GM19452 (cell line): ENCODE measurements at regions not wholly inside any gene's neighbourhood (a gene's known extent, or its start where the extent isn't known, plus 50 kb on each side); places are given as distances from the start of the nearest gene placed in this dataset.
"Not testable (repeated sequence)": the region's sequence is repeated elsewhere in the genome, so short reads cannot be mapped to it uniquely, and the experiment has no call there.

Source experiments
- ATAC-seq: cut with Tn5 transposase; IDR thresholded peaks from one replicate; pipeline ENCODE4 v1.9.1; 2021; ENCODE audit not compliant: unreplicated experiment

DNA sequence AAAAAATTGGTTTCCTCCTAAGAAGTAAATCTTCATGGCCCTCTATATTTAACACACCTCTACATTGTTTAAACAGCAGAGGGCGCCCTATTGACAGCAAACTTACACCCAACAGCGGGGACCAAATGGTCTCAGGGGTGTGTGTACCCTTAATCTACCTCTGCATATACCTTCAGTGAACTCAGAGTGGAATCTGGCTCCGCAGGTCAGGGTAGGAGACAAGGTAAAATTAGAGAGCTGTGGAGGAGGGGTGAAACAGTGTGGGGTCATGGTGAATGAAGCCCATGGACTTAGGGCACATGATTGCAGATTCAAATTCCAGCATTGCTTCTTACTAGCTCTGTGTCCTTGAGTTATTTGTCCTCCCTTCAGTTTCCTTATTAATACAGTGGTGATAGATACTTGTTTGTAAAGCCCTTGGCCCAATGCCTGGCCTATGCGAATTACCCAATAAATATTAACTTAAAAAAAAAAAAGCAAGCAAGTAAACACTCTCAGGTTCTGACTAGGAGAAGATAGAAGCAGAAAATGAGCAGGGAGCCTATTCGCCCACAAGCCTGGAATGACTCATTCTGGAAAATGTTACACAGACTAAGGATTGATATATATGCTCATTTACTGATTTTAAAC lies 122.9 kb downstream of the CAVIN4 start:
- no peak for ATAC-seq

DNA sequence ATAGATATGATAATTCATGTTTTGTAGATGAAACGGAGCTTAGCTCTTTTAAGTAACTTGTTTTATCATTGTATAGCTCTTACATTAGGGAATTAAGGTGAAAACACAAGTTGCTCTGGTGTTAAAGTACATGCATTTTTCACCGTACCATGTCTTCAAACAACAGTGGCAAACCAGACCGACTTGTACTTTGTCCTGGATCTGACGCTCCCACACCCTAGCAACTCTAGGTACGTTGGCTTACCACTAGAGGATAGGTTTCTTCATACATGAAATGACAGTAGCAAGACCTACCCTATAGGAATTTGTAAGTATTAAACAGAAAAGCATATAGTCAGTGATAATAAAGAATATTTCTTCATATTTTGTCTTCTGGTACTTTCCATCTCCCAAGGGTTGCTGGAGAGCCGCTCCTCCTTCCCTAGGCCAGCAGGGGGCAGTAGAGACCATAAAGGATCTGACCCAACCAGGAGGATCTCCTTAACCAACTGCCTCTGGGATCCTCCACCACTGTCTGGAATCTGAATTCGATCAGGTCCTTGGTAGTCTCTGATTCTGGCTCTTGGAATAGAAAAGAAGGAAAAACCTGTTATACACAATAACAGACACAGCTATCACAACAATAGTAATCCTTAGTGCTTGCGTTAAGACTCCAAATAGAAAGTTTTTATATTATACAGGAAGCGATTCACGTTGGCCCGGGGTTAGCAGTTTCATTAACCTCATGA lies 136.7 kb downstream of the CAVIN4 start:
- ATAC-seq: peak; percentile 89

DNA sequence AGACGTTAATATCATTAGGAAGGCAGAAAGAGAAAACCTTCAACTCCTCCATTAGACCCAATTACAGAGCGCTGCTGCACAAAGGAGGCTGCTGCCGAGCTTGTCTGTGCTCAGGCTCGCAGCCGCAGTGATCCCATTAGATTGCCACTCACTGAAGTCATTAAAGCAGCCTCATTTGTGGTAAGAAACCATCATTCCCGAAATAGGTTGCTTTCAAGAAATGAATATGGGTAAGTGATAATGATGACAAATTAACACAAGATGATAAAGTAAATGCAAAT lies 137.2 kb downstream of the CAVIN4 start:
- no peak for ATAC-seq

DNA sequence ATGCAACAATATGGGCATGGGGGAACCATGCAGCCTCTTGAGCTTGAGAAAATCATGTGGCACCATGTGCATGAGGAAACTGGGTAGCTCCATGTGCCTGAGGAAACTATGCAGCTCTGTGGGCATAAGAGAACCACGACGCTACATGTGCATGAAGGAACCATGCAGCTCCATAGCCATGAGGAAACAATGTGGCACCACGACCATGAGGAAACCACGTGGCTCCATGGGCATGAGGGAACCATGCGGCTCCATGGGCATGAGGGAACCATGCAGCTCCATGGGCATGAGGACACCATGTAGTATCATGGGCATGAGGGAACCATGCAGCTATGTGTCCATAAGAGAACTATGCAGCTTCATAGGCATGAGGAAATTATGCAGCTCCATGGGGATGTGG lies 140.8 kb downstream of the CAVIN4 start:
- ATAC-seq: no peak

DNA sequence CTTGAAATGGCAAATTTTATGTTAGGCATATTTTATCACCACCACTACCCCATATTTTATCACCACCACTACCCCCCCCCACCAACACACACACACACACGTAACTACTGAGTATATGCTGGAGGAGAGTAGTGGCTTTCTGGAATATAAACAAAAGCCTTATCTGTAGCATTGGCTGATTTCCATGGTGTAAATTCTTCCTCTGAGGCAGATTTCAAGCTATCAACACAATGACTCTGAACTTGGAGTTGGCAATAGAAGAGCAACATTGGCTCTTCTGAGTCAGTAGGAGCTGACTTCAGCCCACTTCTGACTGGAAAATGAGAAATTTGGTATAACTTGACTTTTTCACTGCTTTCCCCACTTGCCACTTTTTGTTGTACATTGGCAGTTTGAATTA lies 143.0 kb downstream of the CAVIN4 start:
- no peak for ATAC-seq

DNA sequence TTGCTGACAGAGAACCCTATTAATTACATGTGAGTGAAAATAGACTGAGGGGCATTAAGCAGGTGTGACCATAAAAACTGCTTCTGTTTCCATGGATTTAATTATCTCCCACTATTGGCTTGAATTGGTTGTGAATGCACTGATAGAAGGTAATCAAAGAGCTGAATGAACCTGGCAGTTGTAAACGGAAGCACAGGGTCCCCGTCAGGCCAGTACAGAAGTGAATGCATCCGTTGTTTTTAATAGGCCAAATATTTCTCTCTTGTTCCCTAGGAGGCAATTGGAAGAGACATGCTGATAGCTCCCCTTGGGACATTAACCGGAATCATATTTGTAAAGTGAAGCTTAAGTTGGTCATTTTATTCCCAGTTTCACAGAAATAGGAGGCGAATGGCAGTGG lies 147.0 kb downstream of the CAVIN4 start:
- ATAC-seq: no peak

DNA sequence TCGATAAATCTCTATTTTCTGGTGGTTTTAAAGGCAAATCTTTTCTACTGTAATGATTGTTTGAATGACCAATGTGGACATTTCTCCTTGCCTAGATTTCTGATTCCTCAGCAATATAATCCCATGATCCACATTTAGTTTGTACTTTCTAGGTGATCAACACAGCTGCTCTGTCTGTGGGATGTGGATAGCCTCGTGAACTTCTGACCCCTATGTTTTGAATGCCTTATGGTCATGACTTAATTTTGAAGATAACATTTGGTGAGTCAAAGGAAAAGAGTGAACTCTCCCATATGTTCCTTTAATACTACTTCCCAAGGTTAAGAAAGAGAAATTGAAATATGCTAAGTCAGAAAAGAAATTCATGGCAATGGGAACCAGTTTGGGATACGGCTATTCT lies 147.5 kb downstream of the CAVIN4 start:
- no peak for ATAC-seq

DNA sequence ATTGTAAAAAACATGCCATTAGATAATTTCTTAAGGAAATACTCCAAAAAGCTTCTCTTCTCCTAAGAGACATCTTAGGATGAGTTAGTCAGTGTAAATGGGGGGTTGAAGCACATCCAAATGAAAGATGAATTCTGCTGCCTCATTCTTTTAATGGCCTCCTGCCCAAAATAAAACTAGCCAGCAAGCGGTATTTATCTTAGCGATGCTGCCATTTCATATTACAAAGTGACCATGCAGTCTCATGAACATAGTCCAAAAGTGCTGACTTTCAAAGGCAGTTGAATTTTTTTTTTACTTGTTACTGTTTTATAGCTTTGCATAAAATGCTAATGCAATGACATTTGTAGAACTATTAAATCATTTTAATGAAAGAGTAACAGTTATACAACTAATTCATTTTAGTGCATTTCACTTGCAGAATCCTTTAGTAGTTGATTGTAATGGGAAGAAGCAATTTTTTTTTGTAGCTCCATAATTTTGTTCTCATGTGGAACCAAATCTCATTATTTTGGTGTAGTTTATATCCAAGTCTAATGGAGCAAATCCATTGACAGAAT lies 151.5 kb downstream of the CAVIN4 start:
- no peak for ATAC-seq

DNA sequence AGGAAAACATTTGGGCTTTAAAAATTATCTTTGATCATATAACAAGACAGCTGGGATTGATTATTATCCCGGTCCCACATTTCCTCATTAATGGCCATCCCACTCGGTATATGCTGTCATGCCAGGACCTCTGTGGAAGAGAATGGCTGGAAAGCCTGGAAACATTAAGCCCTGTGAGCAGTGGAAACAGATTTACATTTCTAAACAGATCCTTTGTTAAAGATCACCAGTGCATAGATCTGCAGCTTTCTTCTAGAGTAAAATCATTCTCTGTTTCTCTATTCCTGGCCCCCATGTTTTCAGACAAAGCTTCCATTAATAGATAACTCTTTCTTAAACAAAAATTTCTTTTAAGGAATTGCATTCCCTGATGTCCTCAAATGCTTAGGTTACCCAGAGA lies 152.2 kb downstream of the CAVIN4 start:
- ATAC-seq: no peak

DNA sequence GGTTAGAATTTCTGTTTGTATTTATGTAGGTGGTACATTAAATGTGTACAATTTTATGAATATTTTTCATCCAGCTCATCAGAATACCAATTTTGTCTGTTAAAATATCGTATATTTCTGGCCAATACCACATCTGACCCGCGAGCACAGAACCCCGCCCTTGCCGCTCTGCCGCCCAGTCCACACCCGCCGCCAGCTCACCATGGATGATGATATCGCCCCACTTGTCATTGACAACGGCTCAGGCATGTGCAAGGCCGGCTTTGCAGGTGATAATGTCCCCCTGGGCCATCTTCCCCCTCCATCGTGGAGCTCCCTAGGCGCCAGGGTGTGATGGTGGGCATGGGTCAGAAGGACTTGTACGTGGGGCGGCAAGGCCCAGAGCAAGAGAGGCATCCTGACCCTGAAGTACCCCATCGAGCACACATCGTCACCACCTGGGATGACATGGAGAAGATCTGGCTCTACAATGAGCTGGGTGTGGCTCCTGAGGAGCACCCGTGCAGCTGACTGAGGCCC lies 153.2 kb downstream of the CAVIN4 start:
- no peak for ATAC-seq

DNA sequence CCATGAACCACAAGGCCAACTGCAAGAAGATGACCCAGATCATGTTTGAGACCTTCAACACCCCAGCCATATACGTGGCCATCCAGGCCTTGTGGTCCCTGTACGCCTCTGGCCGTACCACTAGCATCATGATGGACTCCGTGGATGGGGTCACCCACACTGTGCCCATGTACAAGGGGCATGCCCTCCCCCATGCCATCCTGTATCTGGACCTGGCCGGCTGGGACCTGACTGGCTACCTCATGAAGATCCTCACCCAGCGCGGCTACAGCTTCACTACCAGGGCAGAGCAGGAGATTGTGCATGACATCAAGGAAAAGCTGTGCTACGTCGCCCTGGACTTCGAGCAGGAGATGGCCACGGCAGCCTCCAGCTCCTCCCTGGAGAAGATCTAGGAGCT lies 153.7 kb downstream of the CAVIN4 start:
- no peak for ATAC-seq

DNA sequence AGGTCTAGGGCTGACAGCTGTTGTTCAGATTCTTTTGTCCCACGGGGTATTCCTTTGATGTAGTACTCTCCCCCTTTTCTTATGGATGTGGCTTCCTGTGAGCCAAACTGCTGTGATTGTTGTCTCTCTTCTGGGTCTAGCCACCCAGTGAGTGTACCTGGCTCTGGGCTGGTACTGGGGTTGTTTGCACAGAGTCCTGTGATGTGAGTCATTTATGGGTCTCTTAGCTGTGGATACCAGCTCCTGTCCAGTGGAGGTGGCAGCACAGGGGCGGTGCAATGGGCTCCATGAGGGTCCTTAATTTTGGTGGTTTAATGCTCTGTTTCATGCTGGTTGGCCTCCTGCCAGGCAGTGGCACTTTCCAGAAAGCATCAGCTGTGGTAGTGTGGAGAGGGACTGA lies 161.3 kb downstream of the CAVIN4 start:
- ATAC-seq: no peak

DNA sequence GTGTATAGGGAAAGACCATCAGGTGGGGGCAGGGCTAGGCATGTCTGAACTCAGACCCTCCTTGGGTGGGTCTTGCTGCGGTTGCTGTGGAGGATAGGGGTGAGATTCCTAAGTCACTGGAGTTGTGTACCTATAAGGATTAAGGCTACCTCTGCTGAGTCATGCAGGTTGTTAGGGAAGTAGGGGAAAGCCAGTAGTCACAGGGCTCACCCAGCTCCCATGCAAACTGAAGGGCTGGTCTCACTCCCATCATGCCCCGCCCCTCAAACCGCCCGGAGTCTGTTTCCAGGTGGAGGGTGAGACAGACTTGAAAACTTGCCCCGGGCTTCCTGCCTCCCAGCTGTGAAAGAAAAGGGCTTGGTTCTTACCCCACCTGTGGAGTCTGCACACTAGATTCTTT lies 161.8 kb downstream of the CAVIN4 start:
- ATAC-seq: no peak

DNA sequence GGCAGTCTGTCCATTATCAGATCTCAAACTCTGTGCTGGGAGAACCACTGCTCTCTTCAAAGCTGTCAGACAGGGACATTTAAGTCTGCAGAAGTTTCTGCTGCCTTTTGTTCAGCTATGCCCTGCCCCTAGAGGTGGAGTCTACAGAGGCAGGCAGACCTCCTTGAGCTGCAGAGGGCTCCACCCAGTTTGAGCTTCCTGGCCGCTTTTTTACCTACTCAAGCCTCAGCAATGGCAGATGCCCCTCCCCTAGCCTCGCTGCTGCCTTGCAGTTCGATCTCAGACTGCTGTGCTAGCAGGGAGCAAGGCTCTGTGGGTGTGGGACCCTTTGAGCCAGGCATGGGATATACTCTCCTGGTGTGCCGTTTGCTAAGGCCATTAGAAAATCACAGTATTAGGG lies 171.1 kb downstream of the CAVIN4 start:
- ATAC-seq: not testable (repeated sequence)

DNA sequence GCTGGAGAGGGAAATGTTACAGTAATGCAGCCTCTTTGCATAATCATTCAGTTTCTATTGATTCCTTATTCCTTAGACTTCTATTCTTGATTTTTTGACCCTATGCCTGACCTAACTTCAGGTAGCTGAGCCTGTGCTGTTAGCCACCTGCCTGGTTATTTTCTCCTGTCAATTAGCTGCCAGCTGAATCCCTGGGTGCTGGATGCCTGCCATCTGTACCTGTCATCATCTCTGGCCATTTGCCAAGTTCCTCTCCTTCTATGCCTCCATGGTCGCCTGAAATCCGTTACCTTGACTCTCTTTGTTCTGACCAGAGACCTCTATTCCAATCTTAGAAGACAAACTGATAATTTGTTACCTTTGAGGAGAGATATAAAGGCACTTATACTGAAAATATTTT lies 178.3 kb downstream of the CAVIN4 start:
- no peak for ATAC-seq

DNA sequence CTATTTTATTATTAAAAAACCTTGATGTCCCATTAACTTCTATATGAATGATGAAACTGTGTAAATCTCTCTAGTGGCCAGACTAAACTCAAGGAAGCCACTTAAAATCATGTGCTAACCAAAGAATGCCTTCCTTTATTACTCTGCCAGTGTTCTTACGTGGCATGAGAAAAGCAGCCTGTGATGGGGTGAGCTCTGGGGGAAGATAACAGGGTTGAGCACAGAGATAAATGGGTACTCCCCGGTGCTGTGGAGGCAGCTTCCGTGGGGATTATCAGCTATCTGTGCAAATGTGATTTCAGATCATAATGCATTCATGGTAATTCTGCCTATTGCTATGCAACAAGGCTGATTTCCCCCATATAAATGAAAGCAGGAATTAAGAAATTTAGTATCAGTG lies 181.3 kb downstream of the CAVIN4 start:
- no peak for ATAC-seq

DNA sequence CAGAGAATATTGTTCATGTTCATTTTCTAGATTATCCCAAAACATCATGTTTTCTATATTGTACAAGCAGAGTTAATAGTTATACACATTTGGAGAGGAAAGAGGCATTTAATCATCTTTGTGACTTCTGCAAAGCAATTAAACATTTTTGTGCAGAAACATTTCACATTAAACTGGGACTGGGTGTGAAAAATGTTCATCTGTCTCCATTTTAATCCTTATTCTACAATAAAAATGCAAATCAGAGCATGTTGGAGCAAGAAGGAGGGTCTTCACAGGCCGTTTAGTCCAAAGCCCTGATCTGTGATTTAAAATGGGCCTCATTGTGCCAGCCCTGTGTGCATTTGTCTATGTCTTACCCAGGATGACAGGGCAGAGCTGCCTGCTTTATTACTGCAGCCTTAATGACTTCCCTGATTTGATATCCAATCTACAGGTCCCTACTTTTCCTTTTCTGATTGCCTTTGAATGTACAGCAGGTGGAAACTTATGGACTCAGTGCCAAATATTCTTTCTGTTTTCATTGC lies 183.5 kb downstream of the CAVIN4 start:
- ATAC-seq: no peak

DNA sequence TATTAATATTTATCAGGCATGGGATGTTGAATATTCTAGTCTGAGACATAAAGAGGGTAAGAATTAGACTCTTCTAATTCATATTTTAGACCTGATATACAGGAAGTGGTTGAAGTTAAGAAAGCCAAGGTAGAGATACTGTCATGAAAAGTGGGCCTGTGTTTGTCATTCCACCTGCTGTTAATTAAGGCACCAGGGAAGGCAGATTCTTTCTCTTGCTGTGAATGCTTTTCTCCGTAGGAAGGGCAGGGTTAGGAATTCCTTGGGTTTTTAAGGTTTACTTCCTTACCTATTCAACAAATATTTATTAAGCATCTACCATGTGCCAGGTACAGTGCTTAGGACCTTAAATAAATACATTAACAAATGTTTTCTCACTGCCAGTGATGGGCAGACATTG lies 196.4 kb downstream of the CAVIN4 start:
- ATAC-seq: no peak

DNA sequence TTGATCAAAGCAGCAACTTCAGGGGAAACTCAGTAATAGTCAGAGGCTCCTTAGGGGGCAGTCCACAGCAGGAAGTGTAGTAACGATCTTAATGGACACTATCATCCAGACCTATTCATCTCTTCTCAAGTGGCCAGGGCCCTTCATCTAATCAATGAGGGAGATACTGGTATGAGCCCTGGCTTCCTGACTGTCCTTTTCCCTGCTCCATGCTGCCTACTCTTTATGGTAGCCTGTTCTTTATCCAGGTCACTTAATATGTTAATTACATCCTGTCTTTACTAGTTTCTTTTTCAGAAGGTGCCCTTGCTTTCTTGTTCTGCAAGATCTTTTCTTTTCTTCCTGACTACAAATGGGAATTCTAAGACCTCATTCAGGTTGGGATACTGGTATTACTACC lies 197.1 kb downstream of the CAVIN4 start:
- ATAC-seq: no peak

DNA sequence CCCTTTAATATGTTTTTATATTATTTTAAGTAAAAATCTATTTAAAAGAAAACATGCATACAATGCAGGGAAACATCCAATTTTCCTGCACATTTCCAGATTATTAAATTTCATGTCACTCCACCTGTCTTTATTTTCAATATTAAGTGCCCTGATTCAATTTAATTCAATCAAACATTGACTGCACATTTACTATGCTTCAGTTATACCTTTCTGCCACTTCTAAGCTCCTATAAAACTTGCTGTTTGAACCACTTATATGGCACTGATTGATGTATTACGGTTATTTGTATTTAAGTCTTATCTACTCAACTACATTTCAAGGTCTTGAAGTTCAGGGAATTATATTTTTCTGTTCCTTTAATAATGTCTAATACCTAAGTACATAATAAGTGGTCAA lies 198.0 kb downstream of the CAVIN4 start:
- ATAC-seq: no peak

DNA sequence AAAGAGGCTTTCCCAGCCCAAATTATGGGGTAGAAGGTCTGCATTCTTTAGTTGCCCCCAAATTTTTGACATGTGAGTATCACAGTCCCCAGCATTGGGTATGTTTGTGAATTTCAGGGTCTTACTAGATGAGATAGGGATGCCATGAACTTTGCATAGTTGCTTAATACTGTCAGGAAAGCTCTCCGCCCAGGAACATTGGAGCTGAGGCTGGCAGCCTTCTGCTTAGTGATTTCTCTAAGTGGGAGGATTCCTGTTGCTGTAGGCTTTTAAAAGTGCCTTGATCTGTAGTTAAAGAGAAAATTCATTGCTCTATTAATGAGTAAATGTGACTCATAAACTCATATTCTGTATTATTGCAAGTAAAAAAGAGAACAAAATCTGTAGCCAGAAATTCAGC lies 206.9 kb downstream of the CAVIN4 start:
- no peak for ATAC-seq

DNA sequence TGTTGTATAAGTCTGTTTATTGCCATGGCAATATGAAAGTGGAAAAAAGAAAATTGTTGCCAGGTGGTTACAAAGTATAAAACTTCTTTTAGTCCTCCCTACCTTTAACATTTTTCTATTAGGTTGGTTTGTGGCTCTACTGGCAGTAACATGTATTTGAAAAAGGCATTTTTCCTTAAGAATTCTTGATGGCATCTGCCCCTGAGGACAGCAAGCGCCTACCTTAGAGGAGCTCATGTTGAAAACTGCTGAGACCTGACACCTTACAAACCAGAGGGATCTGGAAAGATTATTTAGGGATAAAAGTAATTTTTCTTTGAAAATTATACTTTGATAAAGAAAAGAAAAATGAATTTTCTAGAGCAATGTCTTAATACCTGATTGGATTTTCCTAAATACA lies 208.1 kb downstream of the CAVIN4 start:
- no peak for ATAC-seq
